H1 (cell line): ENCODE measurements at regions not wholly inside any gene's neighbourhood (a gene's known extent, or its start where the extent isn't known, plus 50 kb on each side); places are given as distances from the start of the nearest gene placed in this dataset.

ENCODE experiments used
- CTCF ChIA-PET: fragments of 300-600 bp; sonication (Branson Sonifier 250); formaldehyde crosslinking; loops from one replicate; lab custom pipeline; 2021; ENCODE audit not compliant: partially characterized antibody; lab: Charles Lee
- POLR2A ChIA-PET: fragments of 300-600 bp; sonication (Branson Sonifier 250); formaldehyde crosslinking; loops from one replicate; lab custom pipeline; 2021; ENCODE audit warnings: inconsistent platforms; ENCODE audit not compliant: partially characterized antibody; lab: Charles Lee
- DNase-seq, 2 experiments: peaks; one replicate each; pipeline versions ENCODE4 v3.0.0 to v3.0.0-alpha.2; 2010 to 2022; ENCODE audit warnings: low spot score in 2 of 2, low read depth in 1 of 2, mixed read lengths in 1 of 2
- FAIRE-seq: peaks from 2 replicates; lab custom pipeline; 2011; peaks lifted over from hg19 to GRCh38; lab: Jason Lieb, UNC
- H2AFZ ChIP-seq: 2 replicates; pipeline ENCODE4 v1.8.1; 2012; ENCODE audit warnings: low read length, inconsistent platforms
- H2AK5ac ChIP-seq: 2 replicates; pipeline ENCODE4 v1.6.1; 2013; ENCODE audit warnings: low read depth, low read length
- H2BK120ac ChIP-seq: replicated peaks from 2 replicates; pipeline ENCODE3; 2013; ENCODE audit warnings: low read depth, low read length, inconsistent platforms
- H2BK12ac ChIP-seq: 2 replicates; pipeline ENCODE4 v1.6.1; 2013; ENCODE audit warnings: low read depth, low read length
- H2BK15ac ChIP-seq: 2 replicates; pipeline ENCODE4 v1.6.1; 2013; ENCODE audit warnings: low read length
- H2BK20ac ChIP-seq: 2 replicates; pipeline ENCODE4 v1.6.1; 2013; ENCODE audit warnings: low read length
- H2BK5ac ChIP-seq: 2 replicates; pipeline ENCODE4 v1.6.1; 2013; ENCODE audit warnings: low read depth, low read length
- H3K14ac ChIP-seq: 2 replicates; pipeline ENCODE4 v1.6.1; 2013; ENCODE audit warnings: inconsistent platforms; ENCODE audit not compliant: insufficient read length
- H3K18ac ChIP-seq: 2 replicates; pipeline ENCODE4 v1.6.1; 2013; ENCODE audit warnings: low read length; ENCODE audit errors: extremely low read depth
- H3K23ac ChIP-seq: 2 replicates; pipeline ENCODE4 v1.6.1; 2013; ENCODE audit warnings: inconsistent platforms; ENCODE audit not compliant: insufficient read length
- H3K23me2 ChIP-seq: 2 replicates; pipeline ENCODE4 v1.6.1; 2013; ENCODE audit warnings: low read depth, low read length
- H3K27ac ChIP-seq: 2 replicates; pipeline ENCODE4 v1.6.1; 2011; ENCODE audit warnings: low read depth, low read length, inconsistent platforms
- H3K27me3 ChIP-seq, 4 experiments: replicated peaks in 1 of 4; 1 replicate in 1 of 4; 2 replicates in 3 of 4; pipeline versions ENCODE4 v1.6.1 to v1.8.1; 2011 to 2013; ENCODE audit warnings: low read length in 3 of 4, mild to moderate bottlenecking in 3 of 4, inconsistent platforms in 2 of 4, mixed read lengths in 2 of 4, moderate library complexity in 1 of 4; ENCODE audit not compliant: control insufficient read depth in 3 of 4, insufficient read depth in 3 of 4; ENCODE audit errors: extremely low read depth in 1 of 4
- H3K36me3 ChIP-seq, 4 experiments: 2 replicates each; pipeline versions ENCODE4 v1.6.1 to v1.8.1; 2011 to 2013; ENCODE audit warnings: mild to moderate bottlenecking in 4 of 4, low read length in 3 of 4, moderate library complexity in 2 of 4, control low read depth in 1 of 4, inconsistent platforms in 1 of 4; ENCODE audit not compliant: insufficient read depth in 4 of 4, control insufficient read depth in 2 of 4
- H3K4ac ChIP-seq: replicated peaks from 2 replicates; pipeline ENCODE3; 2013; ENCODE audit warnings: low read length, low read depth, mixed read lengths, inconsistent platforms; ENCODE audit not compliant: insufficient read length
- H3K4me1 ChIP-seq, 4 experiments: replicated peaks in 1 of 4; 1 replicate in 1 of 4; 2 replicates in 3 of 4; pipeline versions ENCODE4 v1.6.1 to v1.8.1; 2011 to 2013; ENCODE audit warnings: low read length in 3 of 4, inconsistent platforms in 2 of 4, mixed read lengths in 1 of 4; ENCODE audit not compliant: insufficient read depth in 4 of 4, control insufficient read depth in 3 of 4
- H3K4me2 ChIP-seq, 2 experiments: 2 replicates each; pipeline versions ENCODE4 v1.6.1 to v1.8.1; 2011 to 2013; ENCODE audit warnings: low read depth in 2 of 2, low read length in 2 of 2, control low read depth in 1 of 2, inconsistent platforms in 1 of 2, mild to moderate bottlenecking in 1 of 2; ENCODE audit not compliant: insufficient read depth in 1 of 2
- H3K4me3 ChIP-seq, 4 experiments: fragments of 200-600, 300-600 bp in 1 of 4; sonication (generic), shearing (Covaris generic), sonication (Bioruptor Twin) in 1 of 4; 2 replicates each; pipeline versions ENCODE4 v1.5.1 to v1.8.1; 2011 to 2016; ENCODE audit warnings: low read length in 4 of 4, low read depth in 3 of 4, control low read depth in 2 of 4, inconsistent platforms in 2 of 4, mild to moderate bottlenecking in 2 of 4, mixed read lengths in 1 of 4, moderate library complexity in 1 of 4; ENCODE audit not compliant: insufficient read depth in 2 of 4; ENCODE audit errors: extremely low read depth in 1 of 4
- H3K56ac ChIP-seq: replicated peaks from 2 replicates; pipeline ENCODE3; 2013; ENCODE audit warnings: low read depth, mild to moderate bottlenecking, mixed read lengths, low read length, inconsistent platforms; ENCODE audit not compliant: insufficient read length
- H3K79me1 ChIP-seq: 2 replicates; pipeline ENCODE4 v1.6.1; 2013; ENCODE audit warnings: low read depth, low read length, control low read depth
- H3K79me2 ChIP-seq, 2 experiments: 2 replicates each; pipeline versions ENCODE4 v1.6.1 to v1.8.1; 2012 to 2013; ENCODE audit warnings: low read length in 2 of 2, mild to moderate bottlenecking in 2 of 2, inconsistent platforms in 1 of 2; ENCODE audit not compliant: insufficient read depth in 2 of 2, control insufficient read depth in 1 of 2
- H3K9ac ChIP-seq, 4 experiments: replicated peaks in 1 of 4; 1 replicate in 1 of 4; 2 replicates in 3 of 4; pipeline versions ENCODE4 v1.6.1 to v1.8.1; 2011 to 2013; ENCODE audit warnings: low read depth in 3 of 4, low read length in 3 of 4, control low read depth in 2 of 4, mild to moderate bottlenecking in 2 of 4, moderate library complexity in 2 of 4, inconsistent platforms in 1 of 4; ENCODE audit errors: extremely low read depth in 1 of 4
- H3K9me3 ChIP-seq, 2 experiments: 2 replicates each; pipeline versions ENCODE4 v1.6.1 to v1.8.1; 2012 to 2013; ENCODE audit warnings: mild to moderate bottlenecking in 2 of 2, moderate library complexity in 2 of 2, control low read depth in 1 of 2, inconsistent platforms in 1 of 2, low read depth in 1 of 2, low read length in 1 of 2, mixed read lengths in 1 of 2; ENCODE audit not compliant: insufficient read depth in 2 of 2
- H4K20me1 ChIP-seq, 2 experiments: replicated peaks in 1 of 2; 2 replicates each; pipeline versions ENCODE3 to v1.8.1; 2011 to 2013; ENCODE audit warnings: inconsistent platforms in 2 of 2, low read length in 2 of 2, mild to moderate bottlenecking in 1 of 2; ENCODE audit not compliant: insufficient read depth in 2 of 2, control insufficient read depth in 1 of 2
- H4K5ac ChIP-seq: 2 replicates; pipeline ENCODE4 v1.6.1; 2013; ENCODE audit warnings: low read length, low read depth, mixed read lengths, inconsistent platforms; ENCODE audit not compliant: insufficient read length
- H4K8ac ChIP-seq: 2 replicates; pipeline ENCODE4 v1.8.0; 2013; ENCODE audit warnings: mild to moderate bottlenecking, moderate library complexity, low read length, inconsistent platforms; ENCODE audit not compliant: insufficient read depth; ENCODE audit errors: extremely low read depth
- H4K91ac ChIP-seq: replicated peaks from 2 replicates; pipeline ENCODE3; 2013; ENCODE audit warnings: low read length, mixed read lengths, inconsistent platforms; ENCODE audit not compliant: insufficient read length
- ATF2 ChIP-seq: IDR thresholded peaks from 2 replicates; pipeline ENCODE4 v1.6.1; 2012; ENCODE audit warnings: low read length, inconsistent platforms
- FOSL1 ChIP-seq: IDR thresholded peaks from 2 replicates; pipeline ENCODE4 v1.6.1; 2011; ENCODE audit warnings: mild to moderate bottlenecking, low read depth, low read length, moderate library complexity; ENCODE audit not compliant: insufficient read depth
- WGBS, 2 experiments: shearing (Covaris generic) in 1 of 2; methylation state at CpG; one replicate each; pipeline versions ENCODE4 v1.1.6 to v1.1.7; 2013 to 2015; ENCODE audit warnings: low lambda C conversion rate in 2 of 2, mixed read lengths in 2 of 2, inconsistent platforms in 1 of 2, low coverage in 1 of 2, missing lambda C conversion rate in 1 of 2; ENCODE audit not compliant: insufficient replicate concordance in 2 of 2, insufficient coverage in 1 of 2, insufficient read length in 1 of 2; ENCODE audit errors: extremely low coverage in 1 of 2, missing lambda C conversion rate in 1 of 2; 5-methylcytosine and 5-hydroxymethylcytosine counted together

DNA sequence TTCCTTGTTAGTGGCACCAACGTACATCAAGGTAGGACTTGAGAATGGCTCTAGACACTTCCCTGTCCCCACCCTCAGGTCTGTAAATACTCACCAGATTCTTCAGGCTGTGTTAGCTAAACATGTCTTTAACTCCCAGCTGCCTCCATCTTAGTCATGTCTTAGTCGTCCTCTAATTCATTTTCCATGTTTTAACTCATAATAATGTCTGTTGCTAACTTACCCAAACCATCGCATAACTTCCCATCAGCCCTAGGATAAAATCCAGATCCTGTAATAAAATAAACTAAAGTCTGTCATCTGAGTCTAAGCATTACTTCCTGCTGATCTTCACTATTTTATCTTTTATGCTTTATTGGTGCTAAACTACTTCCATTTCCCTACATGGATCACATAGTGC, 600.0 kb upstream of the CELF2 start:
- Histone ChIP-seq H2AFZ (no peak overlapping the region), H3K4ac (no peak overlapping the region), H3K9ac (no peak overlapping the region), H3K4me2 (no peak overlapping the region), H3K56ac (no peak overlapping the region), H2AK5ac (no peak overlapping the region), H3K27ac (no peak overlapping the region), H3K36me3 (no peaks in the 10 kb centered on the region), H3K79me2 (no peaks in the 10 kb centered on the region), H3K9me3 (no peaks in the 10 kb centered on the region), H3K79me1 (no peaks in the 10 kb centered on the region), H4K8ac (no peak overlapping the region), H3K18ac (no peak overlapping the region), H2BK15ac (no peak overlapping the region), H3K14ac (no peak overlapping the region), H2BK5ac (no peak overlapping the region), H2BK12ac (no peak overlapping the region), H2BK20ac (no peak overlapping the region), H3K23me2 (no peaks in the 10 kb centered on the region), H4K20me1 (no peaks in the 10 kb centered on the region), H4K5ac (no peak overlapping the region), H4K91ac (no peak overlapping the region), H2BK120ac (peak overlapping the region; percentile 31), H3K4me3 (no peak overlapping the region), H3K4me1 (peaks cover 0 to 2% (median 0%) of the 10 kb centered on the region in 4 experiments; a peak in 1 of 7 replicates), H3K23ac (no peak overlapping the region), H3K27me3 (no peaks in the 10 kb centered on the region)
- ChIA-PET CTCF (no interaction called here), POLR2A (no interaction called here)
- 90% methylated on average over 3 of the region's 3 CpGs; no CpG with 5 or more reads in 1 of the 2 experiments for WGBS, 2 experiments
- no peak for FAIRE-seq
- DNase-seq: no peak
- TF ChIP-seq ATF2: no peak
- no peak for TF ChIP-seq FOSL1
